Activated CD8-positive, alpha-beta T cell treated with anti-CD3 and anti-CD28 coated beads for 36 hours (primary cell): ENCODE measurements at regions not wholly inside any gene's neighbourhood (a gene's known extent, or its start where the extent isn't known, plus 50 kb on each side); places are given as distances from the start of the nearest gene placed in this dataset.

Source experiments
- ATAC-seq: fragments of 200-7000 bp; cut with Tn5 transposase; one replicate; pipeline ENCODE4 v1.10.0; 2021; ENCODE audit warnings: mild to moderate bottlenecking, moderate library complexity
- CTCF ChIA-PET: fragments of 350-600 bp; sonication (Branson Sonifier 250); formaldehyde crosslinking; loops from one replicate; lab custom pipeline; 2021; ENCODE audit warnings: antibody characterized with exemption; lab: Charles Lee
- POLR2A ChIA-PET: fragments of 350-600 bp; sonication (Branson Sonifier 250); formaldehyde crosslinking; loops from one replicate; lab custom pipeline; 2021; ENCODE audit warnings: antibody characterized with exemption; lab: Charles Lee
- DNase-seq: peaks from one replicate; pipeline ENCODE4 v3.0.0-alpha.2; 2020
- H3K27ac Mint-ChIP-seq: one replicate; pipeline ENCODE4 v1.8.0; 2021; ENCODE audit warnings: mild to moderate bottlenecking, mixed read lengths
- H3K27me3 Mint-ChIP-seq: one replicate; pipeline ENCODE4 v1.8.0; 2021; ENCODE audit warnings: mixed read lengths
- H3K36me3 Mint-ChIP-seq: one replicate; pipeline ENCODE4 v1.8.0; 2021; ENCODE audit warnings: low read depth, mixed read lengths
- H3K4me1 Mint-ChIP-seq: one replicate; pipeline ENCODE4 v1.8.0; 2021; ENCODE audit warnings: low read depth, mixed read lengths
- H3K4me3 Mint-ChIP-seq: one replicate; pipeline ENCODE4 v1.8.0; 2021; ENCODE audit warnings: mild to moderate bottlenecking, moderate library complexity, mixed read lengths
- H3K9me3 Mint-ChIP-seq: one replicate; pipeline ENCODE4 v1.8.0; 2021; ENCODE audit warnings: mixed read lengths
- CTCF ChIP-seq: fragments of 200-600 bp; IDR thresholded peaks from one replicate; pipeline ENCODE4 v1.8.0; 2022; ENCODE audit warnings: antibody characterized with exemption, mild to moderate bottlenecking
- intact Hi-C: fragments of 100-400 bp; cut with micrococcal nuclease; formaldehyde crosslinking; loops from one replicate; pipeline ENCODE4 v1.10.0; 2022

- H3K9me3 Mint-ChIP-seq: peaks cover 3% of the 10 kb centered on the region
- no peaks in the 10 kb centered on the region for H3K36me3 Mint-ChIP-seq
- intact Hi-C loops: no loop called here
- H3K4me3 Mint-ChIP-seq: no peak overlapping the region
- POLR2A ChIA-PET: no interaction called here
- H3K27ac Mint-ChIP-seq: no peak overlapping the region
- CTCF ChIA-PET: interaction anchor here (1.1 kb wide), 1 partner anchor 22 kb away, joined by 4 read pairs; no protein-coding TSS in a partner anchor
- no peaks in the 10 kb centered on the region for H3K4me1 Mint-ChIP-seq
- ATAC-seq (no peak), DNase-seq (no peak)
- H3K27me3 Mint-ChIP-seq: peaks cover 7% of the 10 kb centered on the region
- no peak for TF ChIP-seq CTCF
Observed at GRCh38 chr22:49327411-49328117, 500.1 kb downstream of the BRD1 start.

DNA sequence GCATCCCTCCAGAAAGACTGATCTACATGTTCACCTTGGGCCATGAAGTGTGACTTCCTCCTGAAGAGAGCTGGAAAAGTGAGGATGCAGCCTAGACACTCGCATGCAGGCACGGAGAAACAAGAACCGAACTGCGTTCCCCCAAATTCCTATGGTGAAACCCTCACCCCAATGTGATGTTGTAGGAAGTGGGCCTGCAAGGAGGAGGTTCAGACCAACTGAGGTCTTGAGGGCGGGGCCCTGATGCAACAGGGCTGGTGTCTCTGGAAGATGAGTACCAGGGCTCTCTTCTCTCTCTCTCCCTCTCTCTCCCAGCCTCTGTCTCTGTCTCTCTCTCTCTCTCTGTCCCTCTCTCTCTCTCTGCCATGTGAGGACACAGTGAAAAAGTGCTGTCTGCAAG, 501.1 kb downstream of the BRD1 start:
- intact Hi-C loops: no loop called here
- Mint-ChIP-seq H3K36me3 (no peaks in the 10 kb centered on the region), H3K4me3 (no peak overlapping the region), H3K27ac (no peak overlapping the region), H3K27me3 (peaks cover 14% of the 10 kb centered on the region), H3K9me3 (peaks cover 3% of the 10 kb centered on the region), H3K4me1 (no peaks in the 10 kb centered on the region)
- ATAC-seq: no peak
- CTCF ChIA-PET: no interaction called here
- no peak for TF ChIP-seq CTCF
- POLR2A ChIA-PET: no interaction called here
- DNase-seq: no peak

- Mint-ChIP-seq H3K27me3 (peaks cover 14% of the 10 kb centered on the region), H3K9me3 (peaks cover 3% of the 10 kb centered on the region), H3K4me1 (no peaks in the 10 kb centered on the region), H3K27ac (no peak overlapping the region), H3K4me3 (no peak overlapping the region), H3K36me3 (no peaks in the 10 kb centered on the region)
- intact Hi-C loops: no loop called here
- CTCF ChIA-PET: no interaction called here
- POLR2A ChIA-PET: no interaction called here
- DNase-seq: no peak
- no peak for TF ChIP-seq CTCF
- ATAC-seq: no peak
Observed at GRCh38 chr22:49325531-49326395, 501.9 kb downstream of the BRD1 start.

DNA sequence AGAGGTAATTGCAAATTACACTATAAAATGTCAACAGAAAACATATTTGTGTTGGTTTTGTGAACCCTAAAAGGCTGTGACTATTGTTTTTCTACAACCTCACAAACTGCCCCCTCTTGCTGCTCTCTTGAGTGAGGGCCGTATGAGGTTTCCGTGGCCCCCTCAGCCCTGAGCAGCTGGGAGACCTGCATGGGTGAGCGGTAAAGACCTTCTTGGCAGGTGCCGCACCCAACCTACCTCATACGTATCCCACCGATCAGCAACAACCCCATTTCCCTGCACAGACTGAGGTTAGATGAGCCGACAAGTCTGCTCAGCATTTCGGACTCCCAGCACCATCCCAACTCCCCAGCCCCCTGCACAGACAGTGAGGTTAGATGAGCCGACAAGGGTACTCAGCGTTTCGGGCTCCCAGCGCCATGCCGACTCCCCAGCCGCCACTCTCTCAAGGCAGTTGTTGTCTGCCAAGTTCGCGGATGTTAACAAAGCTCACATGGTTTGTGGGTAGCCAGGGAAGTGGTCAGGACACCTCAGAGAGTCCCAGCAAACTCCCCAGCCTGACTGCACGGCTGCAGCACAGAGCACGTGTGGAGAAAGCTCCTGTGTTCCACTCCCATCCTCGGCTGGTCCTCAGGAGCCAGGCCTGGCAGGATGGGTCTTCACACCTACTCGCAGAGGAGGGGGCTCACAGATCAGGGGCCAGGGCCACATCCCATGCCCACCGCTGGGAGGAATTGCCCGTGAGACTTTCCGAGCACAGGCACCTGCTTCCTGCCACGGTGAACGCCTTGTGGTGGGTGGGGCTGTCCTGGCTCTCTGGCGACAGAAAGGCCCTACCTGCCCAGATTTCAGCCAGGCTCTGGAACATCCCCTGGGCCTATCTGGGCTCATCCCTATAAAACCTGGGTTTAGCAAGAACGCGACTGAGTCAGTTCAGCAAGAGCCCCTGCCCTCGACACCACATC, 502.9 kb downstream of the BRD1 start:
- DNase-seq (no peak), ATAC-seq (no peak)
- Mint-ChIP-seq H3K27me3 (peaks cover 16% of the 10 kb centered on the region), H3K4me3 (no peak overlapping the region), H3K4me1 (no peaks in the 10 kb centered on the region), H3K27ac (no peak overlapping the region), H3K36me3 (no peaks in the 10 kb centered on the region), H3K9me3 (peaks cover 3% of the 10 kb centered on the region)
- ChIA-PET POLR2A (no interaction called here), CTCF (interaction anchor here (1.1 kb wide), 1 partner anchor 20 kb away, joined by 5 read pairs; no protein-coding TSS in a partner anchor)
- TF ChIP-seq CTCF: no peak
- intact Hi-C loops: no loop called here
